AG09319 (cell line): ENCODE measurements at regions not wholly inside any gene's neighbourhood (a gene's known extent, or its start where the extent isn't known, plus 50 kb on each side); places are given as distances from the start of the nearest gene placed in this dataset.

Source experiments
- DNase-seq: peaks from one replicate; pipeline ENCODE4 v3.0.0-alpha.2; 2010; ENCODE audit warnings: low read depth; ENCODE audit errors: extremely low read depth
- TF ChIP-seq, protein P1 (sequence below): IDR thresholded peaks from 2 replicates; pipeline ENCODE4 v1.5.1; 2011; ENCODE audit warnings: low read depth, mild to moderate bottlenecking, inconsistent platforms, low read length, moderate library complexity

- TF ChIP-seq, protein P1, sequence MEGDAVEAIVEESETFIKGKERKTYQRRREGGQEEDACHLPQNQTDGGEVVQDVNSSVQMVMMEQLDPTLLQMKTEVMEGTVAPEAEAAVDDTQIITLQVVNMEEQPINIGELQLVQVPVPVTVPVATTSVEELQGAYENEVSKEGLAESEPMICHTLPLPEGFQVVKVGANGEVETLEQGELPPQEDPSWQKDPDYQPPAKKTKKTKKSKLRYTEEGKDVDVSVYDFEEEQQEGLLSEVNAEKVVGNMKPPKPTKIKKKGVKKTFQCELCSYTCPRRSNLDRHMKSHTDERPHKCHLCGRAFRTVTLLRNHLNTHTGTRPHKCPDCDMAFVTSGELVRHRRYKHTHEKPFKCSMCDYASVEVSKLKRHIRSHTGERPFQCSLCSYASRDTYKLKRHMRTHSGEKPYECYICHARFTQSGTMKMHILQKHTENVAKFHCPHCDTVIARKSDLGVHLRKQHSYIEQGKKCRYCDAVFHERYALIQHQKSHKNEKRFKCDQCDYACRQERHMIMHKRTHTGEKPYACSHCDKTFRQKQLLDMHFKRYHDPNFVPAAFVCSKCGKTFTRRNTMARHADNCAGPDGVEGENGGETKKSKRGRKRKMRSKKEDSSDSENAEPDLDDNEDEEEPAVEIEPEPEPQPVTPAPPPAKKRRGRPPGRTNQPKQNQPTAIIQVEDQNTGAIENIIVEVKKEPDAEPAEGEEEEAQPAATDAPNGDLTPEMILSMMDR = no peak
- no peak for DNase-seq
Measured at GRCh38 chr13:104442536-104442935, 1376.3 kb upstream of the SLC10A2 start.

- no peak for DNase-seq
- TF ChIP-seq, protein P1 = no peak
Measured at GRCh38 chr13:104436555-104436954, 1370.3 kb upstream of the SLC10A2 start.

DNA sequence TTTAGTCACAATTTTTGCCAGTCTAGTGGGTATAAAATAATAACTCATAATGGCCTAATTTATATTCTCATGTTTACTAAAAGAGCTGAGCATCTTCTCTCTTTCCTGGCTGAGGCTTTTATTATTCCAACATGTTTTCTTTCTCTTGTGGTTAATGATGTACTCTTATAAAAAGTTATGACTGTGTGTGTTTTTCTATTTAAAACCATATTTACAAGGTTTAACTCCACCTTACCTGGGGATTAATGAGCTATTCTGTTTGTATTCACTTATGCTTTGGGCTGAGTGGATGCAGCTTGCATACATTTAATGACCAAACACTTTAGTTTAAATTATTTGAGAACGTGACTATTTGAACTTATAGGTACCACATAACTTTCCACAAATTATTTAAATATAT lies 1365.7 kb upstream of the SLC10A2 start:
- TF ChIP-seq, protein P1 = no peak
- DNase-seq = no peak

- TF ChIP-seq, protein P1 = no peak
- no peak for DNase-seq
Measured at GRCh38 chr13:104426435-104426834, 1360.2 kb upstream of the SLC10A2 start.

GRCh38 chr13:104422668-104423067 lies 1356.5 kb upstream of the SLC10A2 start:
- DNase-seq = no peak
- TF ChIP-seq, protein P1 = no peak

- DNase-seq = no peak
- TF ChIP-seq, protein P1 = no peak
Measured at GRCh38 chr13:104416973-104417372, 1350.8 kb upstream of the SLC10A2 start.

DNA sequence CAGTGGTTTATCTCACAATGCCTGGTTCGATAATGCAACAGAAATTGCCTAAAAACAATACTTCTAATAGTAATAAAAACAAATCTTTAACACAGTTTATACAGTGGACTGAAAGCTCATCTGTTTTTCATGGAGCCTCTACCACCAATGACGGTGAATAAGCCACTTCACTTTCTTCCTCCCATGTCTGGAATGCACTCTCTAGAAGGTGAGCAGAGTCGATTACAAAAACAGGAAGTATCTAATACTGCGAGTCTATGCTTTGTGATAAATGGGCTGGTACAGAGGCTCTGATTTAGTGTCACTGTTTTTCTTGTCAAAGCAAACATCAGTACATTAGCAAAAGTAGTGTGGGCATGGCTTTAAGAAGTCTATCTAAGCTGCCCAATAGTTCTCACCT lies 1348.6 kb upstream of the SLC10A2 start:
- TF ChIP-seq, protein P1 = no peak
- no peak for DNase-seq

GRCh38 chr13:104414181-104414580 lies 1348.0 kb upstream of the SLC10A2 start:
- DNase-seq = no peak

More at GRCh38 chr13:104414181-104414580, 1348.0 kb upstream of the SLC10A2 start:
- TF ChIP-seq, protein P1 = no peak
